MCF 10A (cell line): ENCODE measurements at regions not wholly inside any gene's neighbourhood (a gene's known extent, or its start where the extent isn't known, plus 50 kb on each side); places are given as distances from the start of the nearest gene placed in this dataset.

ENCODE experiments used
- BruUV-seq: library from RNA; stranded (reverse); fragments of 400-500 nt; replicated peaks from 2 replicates; lab custom pipeline; 2021; lab: Mats Ljungman, UMichigan
- CTCF ChIA-PET: fragments of 300-600 bp; sonication (Branson Sonifier 250); formaldehyde crosslinking; extraction: SDS; loops from one replicate; lab custom pipeline; 2021; ENCODE audit warnings: antibody characterized with exemption, inconsistent platforms; lab: Yijun Ruan, JAX
- POLR2A ChIA-PET: fragments of 300-600, 350-650 bp; sonication (Branson Sonifier 250); formaldehyde crosslinking; extraction: SDS; loops from one replicate; lab custom pipeline; 2020; ENCODE audit warnings: antibody characterized with exemption, inconsistent platforms; lab: Yijun Ruan, JAX
- DNase-seq: peaks from one replicate; pipeline ENCODE4 v3.0.0-alpha.2; 2018; ENCODE audit not compliant: unreplicated experiment
- H3K27ac Mint-ChIP-seq: one replicate; pipeline ENCODE4 v1.8.0; 2022; ENCODE audit warnings: mild to moderate bottlenecking, low read depth, mixed read lengths; ENCODE audit not compliant: unreplicated experiment
- H3K27me3 Mint-ChIP-seq: one replicate; pipeline ENCODE4 v1.8.0; 2022; ENCODE audit warnings: mixed read lengths; ENCODE audit not compliant: insufficient read depth, unreplicated experiment
- H3K36me3 Mint-ChIP-seq: one replicate; pipeline ENCODE4 v1.8.0; 2022; ENCODE audit warnings: mild to moderate bottlenecking, moderate library complexity, mixed read lengths; ENCODE audit not compliant: insufficient read depth, unreplicated experiment
- H3K4me1 Mint-ChIP-seq: one replicate; pipeline ENCODE4 v1.8.0; 2022; ENCODE audit warnings: mixed read lengths; ENCODE audit not compliant: insufficient read depth, unreplicated experiment
- H3K4me3 Mint-ChIP-seq: one replicate; pipeline ENCODE4 v1.8.0; 2022; ENCODE audit warnings: mild to moderate bottlenecking, moderate library complexity, mixed read lengths; ENCODE audit not compliant: unreplicated experiment
- H3K9me3 Mint-ChIP-seq: one replicate; pipeline ENCODE4 v1.8.0; 2022; ENCODE audit warnings: mixed read lengths; ENCODE audit not compliant: unreplicated experiment
- intact Hi-C: fragments of 100-400 bp; cut with micrococcal nuclease; formaldehyde crosslinking; loops from 2 replicates; pipeline ENCODE4 v1.14.1; 2022
- TF ChIP-seq, protein P1 (sequence below): fragments of 200-600 bp; IDR thresholded peaks from one replicate; pipeline ENCODE4 v1.8.0; 2022; ENCODE audit warnings: antibody characterized with exemption, mild to moderate bottlenecking; ENCODE audit not compliant: unreplicated experiment

DNA sequence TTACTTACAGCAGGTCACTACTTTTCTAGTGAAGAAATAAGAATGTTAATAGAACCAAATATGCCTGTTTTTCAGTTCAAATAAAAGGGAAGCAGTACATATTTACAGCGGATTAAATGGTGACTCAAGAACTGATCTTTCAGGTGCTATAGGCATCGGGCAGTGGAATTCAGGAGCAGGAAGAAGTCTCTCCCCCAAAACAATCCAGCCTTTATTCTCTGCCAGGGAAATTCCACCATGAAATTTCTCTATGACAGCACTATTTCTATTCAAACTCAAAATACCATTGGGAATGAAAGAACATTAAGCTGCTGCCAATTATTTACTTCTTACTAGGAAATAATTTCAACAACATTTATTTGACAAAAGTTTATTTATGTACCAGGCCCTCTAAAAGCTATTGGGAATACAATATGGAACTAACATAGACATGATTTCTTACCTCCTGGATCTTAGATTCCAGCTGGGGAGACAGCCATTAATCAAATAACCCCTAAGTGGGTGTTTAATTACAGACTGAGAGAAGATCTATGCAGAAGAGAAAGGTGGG is 60.3 kb upstream of the KRR1 start:
- no peak overlapping the region for H3K4me3 Mint-ChIP-seq
- H3K27me3 Mint-ChIP-seq = no peaks in the 10 kb centered on the region
- H3K4me1 Mint-ChIP-seq = no peaks in the 10 kb centered on the region
- DNase-seq = no peak
- H3K27ac Mint-ChIP-seq = no peak overlapping the region
- ChIA-PET CTCF (interaction anchor here (0.7 to 1.0 kb wide), 3 partner anchors 9 to 820 kb away, joined by 3 read pairs; no protein-coding TSS in a partner anchor), POLR2A (no interaction called here)
- intact Hi-C loops = no loop called here
- H3K9me3 Mint-ChIP-seq = peaks cover 13% of the 10 kb centered on the region
- BruUV-seq = no TSS peak
- TF ChIP-seq, protein P1, sequence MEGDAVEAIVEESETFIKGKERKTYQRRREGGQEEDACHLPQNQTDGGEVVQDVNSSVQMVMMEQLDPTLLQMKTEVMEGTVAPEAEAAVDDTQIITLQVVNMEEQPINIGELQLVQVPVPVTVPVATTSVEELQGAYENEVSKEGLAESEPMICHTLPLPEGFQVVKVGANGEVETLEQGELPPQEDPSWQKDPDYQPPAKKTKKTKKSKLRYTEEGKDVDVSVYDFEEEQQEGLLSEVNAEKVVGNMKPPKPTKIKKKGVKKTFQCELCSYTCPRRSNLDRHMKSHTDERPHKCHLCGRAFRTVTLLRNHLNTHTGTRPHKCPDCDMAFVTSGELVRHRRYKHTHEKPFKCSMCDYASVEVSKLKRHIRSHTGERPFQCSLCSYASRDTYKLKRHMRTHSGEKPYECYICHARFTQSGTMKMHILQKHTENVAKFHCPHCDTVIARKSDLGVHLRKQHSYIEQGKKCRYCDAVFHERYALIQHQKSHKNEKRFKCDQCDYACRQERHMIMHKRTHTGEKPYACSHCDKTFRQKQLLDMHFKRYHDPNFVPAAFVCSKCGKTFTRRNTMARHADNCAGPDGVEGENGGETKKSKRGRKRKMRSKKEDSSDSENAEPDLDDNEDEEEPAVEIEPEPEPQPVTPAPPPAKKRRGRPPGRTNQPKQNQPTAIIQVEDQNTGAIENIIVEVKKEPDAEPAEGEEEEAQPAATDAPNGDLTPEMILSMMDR = no peak
- H3K36me3 Mint-ChIP-seq = no peaks in the 10 kb centered on the region

DNA sequence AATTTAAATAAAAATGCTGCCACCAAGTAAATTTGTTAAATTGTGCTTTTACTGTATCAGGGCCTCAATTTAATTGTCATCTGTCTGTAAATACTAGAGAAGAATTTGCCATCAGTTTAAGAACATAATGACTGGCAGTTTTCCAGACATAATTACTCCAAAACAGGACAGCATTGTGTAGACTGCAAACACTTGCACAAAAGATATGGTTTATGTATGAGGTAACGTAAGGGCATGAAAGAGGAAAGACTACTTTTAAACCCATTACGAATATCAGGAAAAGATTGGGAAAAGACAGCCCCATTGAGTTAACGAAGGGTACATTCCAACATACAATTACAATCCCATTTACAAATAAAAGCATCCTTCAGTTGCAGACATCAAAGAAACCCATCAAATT is 59.8 kb upstream of the KRR1 start:
- Mint-ChIP-seq H3K4me3 (no peak overlapping the region), H3K36me3 (no peaks in the 10 kb centered on the region), H3K4me1 (no peaks in the 10 kb centered on the region), H3K27me3 (no peaks in the 10 kb centered on the region), H3K27ac (no peak overlapping the region), H3K9me3 (peaks cover 16% of the 10 kb centered on the region)
- TF ChIP-seq, protein P1 = no peak
- DNase-seq = no peak
- POLR2A ChIA-PET = interaction anchor here (0.7 to 1.1 kb wide), 2 partner anchors 13 to 53 kb away, joined by 3 to 6 read pairs; no protein-coding TSS in a partner anchor
- CTCF ChIA-PET = interaction anchor here (0.7 to 0.8 kb wide), 2 partner anchors 9 to 820 kb away, joined by 3 read pairs; no protein-coding TSS in a partner anchor
- BruUV-seq = no TSS peak
- intact Hi-C loops = no loop called here

DNA sequence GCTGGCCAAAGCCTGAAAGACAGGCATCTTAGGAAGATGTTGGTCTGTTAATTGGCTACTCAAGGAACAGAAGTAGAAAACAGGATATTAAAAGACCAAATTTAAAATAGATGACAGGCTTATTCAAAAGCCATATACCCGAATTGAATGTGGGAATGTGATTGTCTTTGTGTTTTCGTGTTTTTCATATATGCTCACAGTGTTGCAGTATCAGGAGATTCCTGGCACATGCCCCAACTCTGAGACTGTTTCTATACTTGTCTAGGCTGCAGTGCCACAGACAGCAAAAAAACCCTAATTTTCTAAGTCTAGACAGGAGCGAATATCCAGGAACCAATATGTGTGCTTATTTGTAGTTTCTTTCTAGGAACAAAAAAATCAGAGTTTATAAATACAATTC is 57.4 kb upstream of the KRR1 start:
- ChIA-PET POLR2A (interaction anchor here (0.6 kb wide), 2 partner anchors 438 to 645 kb away, joined by 3 read pairs; no protein-coding TSS in a partner anchor), CTCF (no interaction called here)
- intact Hi-C loops = no loop called here
- peaks cover 29% of the 10 kb centered on the region for H3K9me3 Mint-ChIP-seq
- no peaks in the 10 kb centered on the region for H3K27me3 Mint-ChIP-seq
- no peak overlapping the region for H3K27ac Mint-ChIP-seq
- H3K4me1 Mint-ChIP-seq = no peaks in the 10 kb centered on the region
- DNase-seq = no peak
- TF ChIP-seq, protein P1 = no peak
- H3K36me3 Mint-ChIP-seq = no peaks in the 10 kb centered on the region
- no TSS peak for BruUV-seq
- no peak overlapping the region for H3K4me3 Mint-ChIP-seq

DNA sequence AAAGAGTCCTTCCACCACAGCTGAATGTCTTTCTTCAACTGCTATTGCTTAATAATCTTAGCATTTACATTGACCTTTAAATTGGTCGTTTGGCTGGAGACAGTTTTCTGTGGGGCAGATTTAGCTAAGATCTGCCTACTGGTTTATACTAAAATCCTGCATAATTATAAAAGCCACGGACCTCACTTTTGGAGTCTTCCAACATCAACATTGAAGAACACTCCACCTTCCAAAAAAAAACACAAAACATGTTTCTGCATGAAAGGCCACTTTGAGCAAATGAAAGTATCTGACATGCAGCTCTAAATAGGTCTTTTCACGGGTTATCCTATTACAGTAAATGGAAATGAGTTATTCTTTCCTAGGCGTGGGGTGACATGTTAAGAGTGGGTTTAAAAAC is 57.0 kb upstream of the KRR1 start:
- H3K9me3 Mint-ChIP-seq = peaks cover 29% of the 10 kb centered on the region
- H3K27ac Mint-ChIP-seq = no peak overlapping the region
- no peak overlapping the region for H3K4me3 Mint-ChIP-seq
- TF ChIP-seq, protein P1 = no peak
- no TSS peak for BruUV-seq
- no peak for DNase-seq
- H3K27me3 Mint-ChIP-seq = no peaks in the 10 kb centered on the region
- H3K36me3 Mint-ChIP-seq = no peaks in the 10 kb centered on the region
- H3K4me1 Mint-ChIP-seq = no peaks in the 10 kb centered on the region
- ChIA-PET CTCF (interaction anchor here (0.5 to 1.0 kb wide), 2 partner anchors 10 to 463 kb away, joined by 3 read pairs; partner anchors contain the start of gene PHLDA1), POLR2A (interaction anchor here (0.6 to 1.1 kb wide), 3 partner anchors 38 to 645 kb away, joined by 3 read pairs; no protein-coding TSS in a partner anchor)
- intact Hi-C loops = no loop called here
